ENCODE measurements at regions not wholly inside any gene's neighbourhood (a gene's known extent, or its start where the extent isn't known, plus 50 kb on each side); places are given as distances from the start of the nearest gene placed in this dataset.

GRCh38 chr11:29296680-29297079 lies 720.1 kb downstream of the KCNA4 start:
- DNase-seq: no peak

GRCh38 chr11:29293825-29294224 lies 723.0 kb downstream of the KCNA4 start:
- DNase-seq: no peak

- no peak for DNase-seq
Measured at GRCh38 chr11:29282088-29282487, 734.7 kb downstream of the KCNA4 start.

- no peak for DNase-seq
Measured at GRCh38 chr11:29281271-29281777, 735.5 kb downstream of the KCNA4 start.

- DNase-seq: no peak
Measured at GRCh38 chr11:29280452-29280851, 736.4 kb downstream of the KCNA4 start.

- no peak for DNase-seq
Measured at GRCh38 chr11:29279716-29280115, 737.1 kb downstream of the KCNA4 start.

- DNase-seq: no peak
Measured at GRCh38 chr11:29272019-29272654, 744.7 kb downstream of the KCNA4 start.

GRCh38 chr11:29271616-29272015 lies 745.2 kb downstream of the KCNA4 start:
- DNase-seq: no peak

GRCh38 chr11:29268733-29269132 lies 748.1 kb downstream of the KCNA4 start:
- DNase-seq: no peak

- no peak for DNase-seq
Measured at GRCh38 chr11:29265792-29266191, 751.0 kb downstream of the KCNA4 start.

- DNase-seq: no peak
Measured at GRCh38 chr11:29265381-29265780, 751.4 kb downstream of the KCNA4 start.

GRCh38 chr11:29263971-29264682 lies 752.7 kb downstream of the KCNA4 start:
- DNase-seq: no peak

GRCh38 chr11:29261831-29262230 lies 755.0 kb downstream of the KCNA4 start:
- DNase-seq: no peak

GRCh38 chr11:29260939-29261705 lies 755.7 kb downstream of the KCNA4 start:
- DNase-seq: no peak

- DNase-seq: no peak
Measured at GRCh38 chr11:29258411-29258810, 758.4 kb downstream of the KCNA4 start.

GRCh38 chr11:29256580-29256979 lies 760.2 kb downstream of the KCNA4 start:
- DNase-seq: no peak

- DNase-seq: peak in 1 of 2 experiments; percentile 57
Measured at GRCh38 chr11:29255401-29255800, 761.4 kb downstream of the KCNA4 start.

- DNase-seq: no peak
Measured at GRCh38 chr11:29251738-29252137, 765.1 kb downstream of the KCNA4 start.

GRCh38 chr11:29249713-29250112 lies 767.1 kb downstream of the KCNA4 start:
- no peak for DNase-seq

GRCh38 chr11:29244355-29244754 lies 772.5 kb downstream of the KCNA4 start:
- no peak for DNase-seq

GRCh38 chr11:29243616-29244015 lies 773.2 kb downstream of the KCNA4 start:
- no peak for DNase-seq

GRCh38 chr11:29231991-29232390 lies 784.8 kb downstream of the KCNA4 start:
- no peak for DNase-seq

- DNase-seq: no peak
Measured at GRCh38 chr11:29231586-29231985, 785.2 kb downstream of the KCNA4 start.

GRCh38 chr11:29227811-29228210 lies 789.0 kb downstream of the KCNA4 start:
- no peak for DNase-seq
